IPS-NIHi7 (cell line): ENCODE measurements at regions not wholly inside any gene's neighbourhood (a gene's known extent, or its start where the extent isn't known, plus 50 kb on each side); places are given as distances from the start of the nearest gene placed in this dataset.
"Not testable (repeated sequence)": the region's sequence is repeated elsewhere in the genome, so short reads cannot be mapped to it uniquely, and the experiment has no call there.

Experiments
- DNase-seq: peaks from one replicate; pipeline ENCODE4 v3.0.0; 2012; ENCODE audit warnings: mixed read lengths; ENCODE audit errors: extremely low spot score

GRCh38 chr6:76552268-76552667 lies 479.8 kb upstream of the IMPG1 start:
- DNase-seq: no peak

GRCh38 chr6:76533661-76534060 lies 461.2 kb upstream of the IMPG1 start:
- DNase-seq: no peak

GRCh38 chr6:76532647-76533046 lies 460.2 kb upstream of the IMPG1 start:
- DNase-seq: no peak

- DNase-seq: no peak
Measured at GRCh38 chr6:76518443-76518842, 446.0 kb upstream of the IMPG1 start.

GRCh38 chr6:76516924-76517323 lies 444.5 kb upstream of the IMPG1 start:
- DNase-seq: no peak

- DNase-seq: no peak
Measured at GRCh38 chr6:76510489-76510888, 438.0 kb upstream of the IMPG1 start.

GRCh38 chr6:76509397-76509796 lies 436.9 kb upstream of the IMPG1 start:
- DNase-seq: no peak

- no peak for DNase-seq
Measured at GRCh38 chr6:76506808-76507207, 434.3 kb upstream of the IMPG1 start.

- no peak for DNase-seq
Measured at GRCh38 chr6:76495909-76496308, 423.4 kb upstream of the IMPG1 start.

- DNase-seq: not testable (repeated sequence)
Measured at GRCh38 chr6:76491376-76491775, 418.9 kb upstream of the IMPG1 start.

GRCh38 chr6:76490456-76490855 lies 418.0 kb upstream of the IMPG1 start:
- no peak for DNase-seq

GRCh38 chr6:76481101-76481500 lies 408.6 kb upstream of the IMPG1 start:
- no peak for DNase-seq

GRCh38 chr6:76472858-76473257 lies 400.4 kb upstream of the IMPG1 start:
- DNase-seq: no peak

- no peak for DNase-seq
Measured at GRCh38 chr6:76466286-76466685, 393.8 kb upstream of the IMPG1 start.

GRCh38 chr6:76465410-76465809 lies 392.9 kb upstream of the IMPG1 start:
- no peak for DNase-seq

- DNase-seq: no peak
Measured at GRCh38 chr6:76453270-76453669, 380.8 kb upstream of the IMPG1 start.

GRCh38 chr6:76451926-76452709 lies 379.7 kb upstream of the IMPG1 start:
- DNase-seq: no peak

GRCh38 chr6:76448109-76448508 lies 375.6 kb upstream of the IMPG1 start:
- DNase-seq: no peak

- peak; percentile 38 for DNase-seq
Measured at GRCh38 chr6:76441875-76442274, 369.4 kb upstream of the IMPG1 start.

GRCh38 chr6:76439811-76440210 lies 367.3 kb upstream of the IMPG1 start:
- no peak for DNase-seq

- DNase-seq: no peak
Measured at GRCh38 chr6:76438768-76439167, 366.3 kb upstream of the IMPG1 start.

- no peak for DNase-seq
Measured at GRCh38 chr6:76435174-76435573, 362.7 kb upstream of the IMPG1 start.

- DNase-seq: peak; percentile 28
Measured at GRCh38 chr6:76422511-76423213, 350.2 kb upstream of the IMPG1 start.
